ENCODE measurements at regions not wholly inside any gene's neighbourhood (a gene's known extent, or its start where the extent isn't known, plus 50 kb on each side); places are given as distances from the start of the nearest gene placed in this dataset.

- TF ChIP-seq EP300 (IDR thresholded peaks at IDR 0.05; ENCODE audit: low read depth) = no peak
- TF ChIP-seq POLR2AphosphoS5 (IDR thresholded peaks at IDR 0.05) = no peak
- no peak for TF ChIP-seq POLR2A (IDR thresholded peaks at IDR 0.05)
- TF ChIP-seq CTCF (IDR thresholded peaks at IDR 0.05) = no peak
- Histone ChIP-seq H3K27ac (no peak overlapping the region), H3K27me3 (no peaks in the 10 kb centered on the region), H3K4me1 (no peaks in the 10 kb centered on the region), H3K36me3 (no peaks in the 10 kb centered on the region), H3K4me3 (no peak overlapping the region), H3K9me3 (no peaks in the 10 kb centered on the region)
- intact Hi-C loops (cut with DNase I; ENCODE audit: low total_unique reads) = no loop called here
- in situ Hi-C loops (cut with MboI; ENCODE audit: low pct_ligation_motif_present in 1 of 4, low pct_unique_long_range_greater_than_20kb in 1 of 4, low sequenced_read_pairs in 3 of 4) = no loop called here
- no peak for DNase-seq
- 80 to 95% methylated on average over 1 to 4 of the region's 4 CpGs for WGBS, 2 donors (ENCODE audit: low coverage in 1 of 2)
Observed at GRCh38 chr4:100070868-100071267, 119.4 kb downstream of the DDIT4L start.

- TF ChIP-seq POLR2AphosphoS5 (IDR thresholded peaks at IDR 0.05) (no peak), POLR2A (IDR thresholded peaks at IDR 0.05) (no peak), CTCF (IDR thresholded peaks at IDR 0.05) (no peak), EP300 (IDR thresholded peaks at IDR 0.05; ENCODE audit: low read depth) (no peak)
- DNase-seq = no peak
- Histone ChIP-seq H3K9me3 (no peaks in the 10 kb centered on the region), H3K4me1 (no peaks in the 10 kb centered on the region), H3K4me3 (no peak overlapping the region), H3K36me3 (no peaks in the 10 kb centered on the region), H3K27ac (no peak overlapping the region), H3K27me3 (no peaks in the 10 kb centered on the region)
- intact Hi-C loops (cut with DNase I; ENCODE audit: low total_unique reads) = no loop called here
- in situ Hi-C loops (cut with MboI; ENCODE audit: low pct_ligation_motif_present in 1 of 4, low pct_unique_long_range_greater_than_20kb in 1 of 4, low sequenced_read_pairs in 3 of 4) = no loop called here
- WGBS, 2 donors (ENCODE audit: low coverage in 1 of 2) = 75 to 82% methylated on average over 6 of the region's 6 CpGs
Observed at GRCh38 chr4:100069207-100069606, 119.1 kb upstream of the H2AZ1 start.

DNA sequence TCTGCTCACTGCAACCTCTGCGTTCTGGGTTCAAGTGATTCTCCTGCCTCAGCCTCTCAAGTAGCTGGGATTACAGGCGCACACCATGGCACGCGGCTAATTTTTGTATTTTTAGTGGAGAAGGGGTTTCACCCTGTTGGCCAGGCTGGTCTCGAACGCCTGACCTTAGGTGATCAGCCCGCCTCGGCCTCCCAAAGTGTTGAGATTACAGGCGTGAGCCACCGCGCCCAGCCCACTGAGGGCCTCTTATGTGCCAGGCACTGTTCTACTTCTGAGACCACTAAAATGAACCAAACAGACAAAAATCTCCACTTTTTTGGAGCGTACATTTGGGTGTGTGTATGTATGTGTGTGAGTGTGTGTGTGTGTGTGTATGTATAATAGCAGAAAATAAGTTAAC is 117.2 kb upstream of the H2AZ1 start:
- TF ChIP-seq EP300 (IDR thresholded peaks at IDR 0.05; ENCODE audit: low read depth) (no peak), POLR2AphosphoS5 (IDR thresholded peaks at IDR 0.05) (no peak), CTCF (IDR thresholded peaks at IDR 0.05) (no peak), POLR2A (IDR thresholded peaks at IDR 0.05) (no peak)
- no peak overlapping the region for H3K27ac ChIP-seq
- no peaks in the 10 kb centered on the region for H3K36me3 ChIP-seq
- no peaks in the 10 kb centered on the region for H3K9me3 ChIP-seq
- no peaks in the 10 kb centered on the region for H3K4me1 ChIP-seq
- no peak overlapping the region for H3K4me3 ChIP-seq
- 56 to 96% methylated on average over 3 to 12 of the region's 12 CpGs for WGBS, 2 donors (ENCODE audit: low coverage in 1 of 2)
- no peaks in the 10 kb centered on the region for H3K27me3 ChIP-seq
- intact Hi-C loops (cut with DNase I; ENCODE audit: low total_unique reads) (no loop called here), in situ Hi-C loops (cut with MboI; ENCODE audit: low pct_ligation_motif_present in 1 of 4, low pct_unique_long_range_greater_than_20kb in 1 of 4, low sequenced_read_pairs in 3 of 4) (no loop called here)
- DNase-seq = no peak

DNA sequence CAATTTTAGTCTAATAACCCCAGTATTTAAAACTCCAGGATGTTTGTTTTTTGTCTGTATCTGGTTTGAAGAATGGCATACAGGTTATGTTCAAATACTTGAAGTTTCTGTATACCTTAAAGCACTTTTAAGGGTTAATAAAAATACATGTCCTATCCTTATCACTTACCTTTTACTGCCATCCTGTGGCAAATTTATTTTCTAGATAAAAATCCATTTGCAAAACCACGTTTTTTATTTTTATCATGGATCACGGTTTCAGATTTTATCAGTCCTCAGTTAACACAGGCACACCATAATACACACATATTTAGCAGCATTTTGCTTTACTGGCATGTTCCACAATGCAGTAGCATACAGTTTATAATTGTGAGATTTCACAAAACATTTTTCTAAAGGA is 113.3 kb upstream of the H2AZ1 start:
- Histone ChIP-seq H3K27ac (no peak overlapping the region), H3K4me1 (no peaks in the 10 kb centered on the region), H3K9me3 (no peaks in the 10 kb centered on the region), H3K4me3 (no peak overlapping the region), H3K27me3 (no peaks in the 10 kb centered on the region), H3K36me3 (no peaks in the 10 kb centered on the region)
- 5 to 10% methylated on average over 2 of the region's 2 CpGs for WGBS, 2 donors (ENCODE audit: low coverage in 1 of 2)
- no peak for DNase-seq
- intact Hi-C loops (cut with DNase I; ENCODE audit: low total_unique reads) = no loop called here
- TF ChIP-seq EP300 (IDR thresholded peaks at IDR 0.05; ENCODE audit: low read depth) = no peak
- TF ChIP-seq POLR2AphosphoS5 (IDR thresholded peaks at IDR 0.05) = no peak
- TF ChIP-seq POLR2A (IDR thresholded peaks at IDR 0.05) = no peak
- no peak for TF ChIP-seq CTCF (IDR thresholded peaks at IDR 0.05)
- in situ Hi-C loops (cut with MboI; ENCODE audit: low pct_ligation_motif_present in 1 of 4, low pct_unique_long_range_greater_than_20kb in 1 of 4, low sequenced_read_pairs in 3 of 4) = no loop called here
